SU-DHL-6 (cell line): ENCODE measurements at regions not wholly inside any gene's neighbourhood (a gene's known extent, or its start where the extent isn't known, plus 50 kb on each side); places are given as distances from the start of the nearest gene placed in this dataset.

Experiments used
- H2AFZ ChIP-seq: fragments of 200-600 bp; sonication (generic); 2 replicates; pipeline ENCODE4 v1.6.1; 2014; ENCODE audit warnings: low read depth, mild to moderate bottlenecking, moderate library complexity, mixed read lengths, antibody characterized with exemption, low read length; ENCODE audit not compliant: severe bottlenecking
- H3F3A ChIP-seq: fragments of 200-600 bp; shearing (Covaris generic); 2 replicates; pipeline ENCODE4 v1.6.0; 2016; ENCODE audit warnings: antibody characterized with exemption, mild to moderate bottlenecking; ENCODE audit not compliant: insufficient read depth
- H3K27ac ChIP-seq: fragments of 200-600 bp; sonication (generic); 2 replicates; pipeline ENCODE4 v1.5.1; 2016; ENCODE audit warnings: low read depth, mild to moderate bottlenecking, low read length, moderate library complexity, mixed read lengths
- H3K27me3 ChIP-seq: fragments of 200-600 bp; sonication (generic), shearing (Covaris generic); 2 replicates; pipeline ENCODE4 v1.6.0; 2014; ENCODE audit warnings: mild to moderate bottlenecking, low read length
- H3K36me3 ChIP-seq: fragments of 200-600 bp; sonication (generic); 2 replicates; pipeline ENCODE4 v1.6.1; 2014; ENCODE audit warnings: mild to moderate bottlenecking, low read length, mixed read lengths
- H3K4me2 ChIP-seq: fragments of 300-600, 200-600 bp; shearing (Covaris generic), sonication (generic); 2 replicates; pipeline ENCODE4 v1.6.0; 2014; ENCODE audit warnings: low read length, low read depth, mild to moderate bottlenecking; ENCODE audit not compliant: poor library complexity, severe bottlenecking
- H3K4me3 ChIP-seq: fragments of 200-600 bp; sonication (generic); 2 replicates; pipeline ENCODE4 v1.5.1; 2014; ENCODE audit warnings: antibody characterized with exemption, low read length, mild to moderate bottlenecking, mixed read lengths; ENCODE audit not compliant: insufficient read depth, poor library complexity, severe bottlenecking
- H3K79me2 ChIP-seq: fragments of 200-600 bp; sonication (generic); 2 replicates; pipeline ENCODE4 v1.6.1; 2014; ENCODE audit warnings: mild to moderate bottlenecking, low read length, moderate library complexity; ENCODE audit not compliant: insufficient read depth
- H3K9ac ChIP-seq: fragments of 200-600 bp; sonication (generic); 2 replicates; pipeline ENCODE4 v1.7.0; 2014; ENCODE audit warnings: mild to moderate bottlenecking, low read length
- H3K9me2 ChIP-seq: fragments of 200-600 bp; sonication (generic); replicated peaks from 2 replicates; pipeline ENCODE4 v1.6.1; 2014; ENCODE audit warnings: low read length; ENCODE audit not compliant: insufficient read depth
- H3K9me3 ChIP-seq: fragments of 200-600 bp; sonication (generic); 2 replicates; pipeline ENCODE4 v1.6.1; 2014; ENCODE audit warnings: low read length, mixed read lengths; ENCODE audit not compliant: insufficient read depth
- H4K20me1 ChIP-seq: fragments of 200-600 bp; sonication (generic); 2 replicates; pipeline ENCODE4 v1.6.1; 2014; ENCODE audit warnings: low read depth, mild to moderate bottlenecking, antibody characterized with exemption, low read length, moderate library complexity, mixed read lengths
- EZH2phosphoT487 ChIP-seq: fragments of 200-600 bp; sonication (generic), shearing (Covaris generic); conservative IDR thresholded peaks from 2 replicates; pipeline ENCODE4 v1.6.1; 2018; ENCODE audit warnings: mild to moderate bottlenecking, antibody characterized with exemption, low read length, moderate library complexity, mixed read lengths
- TF ChIP-seq, protein P1 (sequence below): fragments of 200-600 bp; sonication (generic); IDR thresholded peaks from one replicate; pipeline ENCODE4 v1.5.1; 2017; ENCODE audit warnings: antibody characterized with exemption, mild to moderate bottlenecking, low read length, moderate library complexity; ENCODE audit not compliant: insufficient read depth, poor library complexity, severe bottlenecking

DNA sequence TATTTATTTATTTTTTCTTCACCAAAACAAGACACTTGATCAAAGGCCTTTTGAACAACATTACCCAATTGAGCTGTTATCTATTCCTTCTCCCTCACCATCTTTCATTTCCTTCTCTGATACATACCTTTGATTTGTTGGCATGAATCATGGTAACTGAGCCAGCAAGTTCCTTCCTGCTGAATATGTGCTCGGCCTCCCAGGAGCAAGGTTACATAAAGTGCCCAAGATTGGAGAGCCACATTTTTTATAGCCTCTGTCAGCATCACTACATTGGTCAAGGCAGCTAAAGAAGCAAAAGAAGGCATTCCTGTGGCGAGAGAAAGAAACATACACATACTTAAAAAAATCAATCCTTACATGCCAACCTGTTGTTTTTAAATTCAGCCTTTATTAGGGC is 369.6 kb downstream of the CYLC2 start:
- Histone ChIP-seq H3K36me3 (no peaks in the 10 kb centered on the region), H3K4me3 (no peak overlapping the region), H3K9me2 (no peaks in the 10 kb centered on the region), H3K79me2 (no peaks in the 10 kb centered on the region), H3F3A (no peaks in the 10 kb centered on the region), H3K27ac (no peak overlapping the region), H3K4me2 (no peak overlapping the region), H3K27me3 (no peaks in the 10 kb centered on the region), H4K20me1 (no peaks in the 10 kb centered on the region), H3K9me3 (no peaks in the 10 kb centered on the region), H2AFZ (no peak overlapping the region), H3K9ac (no peak overlapping the region)
- TF ChIP-seq, protein P1, sequence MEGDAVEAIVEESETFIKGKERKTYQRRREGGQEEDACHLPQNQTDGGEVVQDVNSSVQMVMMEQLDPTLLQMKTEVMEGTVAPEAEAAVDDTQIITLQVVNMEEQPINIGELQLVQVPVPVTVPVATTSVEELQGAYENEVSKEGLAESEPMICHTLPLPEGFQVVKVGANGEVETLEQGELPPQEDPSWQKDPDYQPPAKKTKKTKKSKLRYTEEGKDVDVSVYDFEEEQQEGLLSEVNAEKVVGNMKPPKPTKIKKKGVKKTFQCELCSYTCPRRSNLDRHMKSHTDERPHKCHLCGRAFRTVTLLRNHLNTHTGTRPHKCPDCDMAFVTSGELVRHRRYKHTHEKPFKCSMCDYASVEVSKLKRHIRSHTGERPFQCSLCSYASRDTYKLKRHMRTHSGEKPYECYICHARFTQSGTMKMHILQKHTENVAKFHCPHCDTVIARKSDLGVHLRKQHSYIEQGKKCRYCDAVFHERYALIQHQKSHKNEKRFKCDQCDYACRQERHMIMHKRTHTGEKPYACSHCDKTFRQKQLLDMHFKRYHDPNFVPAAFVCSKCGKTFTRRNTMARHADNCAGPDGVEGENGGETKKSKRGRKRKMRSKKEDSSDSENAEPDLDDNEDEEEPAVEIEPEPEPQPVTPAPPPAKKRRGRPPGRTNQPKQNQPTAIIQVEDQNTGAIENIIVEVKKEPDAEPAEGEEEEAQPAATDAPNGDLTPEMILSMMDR, result no peak

DNA sequence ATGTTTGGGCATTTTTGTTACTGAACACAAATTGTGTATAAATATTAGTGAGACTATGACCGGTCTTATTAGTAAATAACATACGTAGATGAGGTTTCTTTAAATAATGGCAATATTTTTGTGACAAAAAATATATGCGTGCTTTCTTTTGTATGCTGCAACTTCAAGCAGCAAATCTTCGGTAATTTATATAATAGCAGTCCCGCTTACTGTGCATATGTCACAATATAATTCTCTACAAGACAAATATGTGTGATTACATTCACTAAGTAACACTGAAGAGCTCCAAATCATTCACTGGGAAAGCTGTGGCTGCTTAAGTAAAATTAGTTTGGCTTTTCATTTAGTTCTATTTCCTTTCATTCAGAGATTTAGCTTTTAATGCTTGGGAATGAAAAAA is 376.0 kb downstream of the CYLC2 start:
- H2AFZ ChIP-seq, result no peak overlapping the region
- no peaks in the 10 kb centered on the region for H3K27me3 ChIP-seq
- no peaks in the 10 kb centered on the region for H4K20me1 ChIP-seq
- H3K9ac ChIP-seq, result no peak overlapping the region
- no peaks in the 10 kb centered on the region for H3K9me3 ChIP-seq
- no peaks in the 10 kb centered on the region for H3F3A ChIP-seq
- no peaks in the 10 kb centered on the region for H3K9me2 ChIP-seq
- H3K4me3 ChIP-seq, result no peak overlapping the region
- TF ChIP-seq EZH2phosphoT487, result no peak
- H3K79me2 ChIP-seq, result no peaks in the 10 kb centered on the region
- H3K27ac ChIP-seq, result no peak overlapping the region
- H3K4me2 ChIP-seq, result no peak overlapping the region
- no peaks in the 10 kb centered on the region for H3K36me3 ChIP-seq

DNA sequence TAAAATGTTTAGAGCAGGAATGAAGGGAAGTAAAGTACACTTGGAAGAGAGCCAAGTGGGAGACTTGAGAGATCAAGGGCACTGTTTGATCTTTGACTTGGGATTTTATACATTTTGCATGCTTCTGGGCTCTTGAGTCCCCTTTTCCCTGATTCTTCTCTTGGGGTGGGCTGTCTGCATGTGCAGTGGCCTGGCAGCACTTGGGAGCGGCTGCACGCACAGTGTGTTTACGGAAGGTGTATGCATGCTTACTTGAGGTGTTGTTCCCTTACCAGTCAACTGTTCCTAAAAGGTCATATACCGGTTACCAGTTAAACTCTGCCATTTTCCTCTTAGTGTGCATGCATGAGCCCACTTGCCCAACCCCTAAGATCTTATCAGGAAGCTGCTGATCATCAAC is 377.7 kb downstream of the CYLC2 start:
- no peak overlapping the region for H3K9ac ChIP-seq
- no peaks in the 10 kb centered on the region for H3F3A ChIP-seq
- TF ChIP-seq, protein P1, result no peak
- TF ChIP-seq EZH2phosphoT487, result no peak
- H3K9me3 ChIP-seq, result no peaks in the 10 kb centered on the region
- no peaks in the 10 kb centered on the region for H4K20me1 ChIP-seq
- no peaks in the 10 kb centered on the region for H3K27me3 ChIP-seq
- no peak overlapping the region for H2AFZ ChIP-seq
- no peak overlapping the region for H3K4me3 ChIP-seq
- no peaks in the 10 kb centered on the region for H3K79me2 ChIP-seq
- H3K27ac ChIP-seq, result no peak overlapping the region
- no peaks in the 10 kb centered on the region for H3K9me2 ChIP-seq
- H3K36me3 ChIP-seq, result no peaks in the 10 kb centered on the region
- no peak overlapping the region for H3K4me2 ChIP-seq

DNA sequence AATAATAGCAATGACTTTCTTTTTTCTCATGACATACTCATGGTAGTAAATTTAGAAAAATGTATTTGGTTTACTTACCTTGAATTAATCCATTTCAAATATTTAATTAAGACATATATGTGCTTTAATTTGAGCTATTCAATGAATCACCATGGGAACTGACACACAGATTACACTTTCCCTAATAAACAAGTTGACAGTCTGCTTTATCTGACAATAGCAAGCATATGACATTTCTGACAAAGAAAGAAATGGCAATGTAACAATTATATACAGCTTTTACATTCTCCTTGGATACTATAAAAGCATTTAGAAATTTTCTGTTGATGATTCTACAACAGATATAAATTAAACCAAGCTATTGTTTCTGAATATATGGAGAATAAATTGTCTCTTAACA is 382.5 kb downstream of the CYLC2 start:
- H3K79me2 ChIP-seq, result no peaks in the 10 kb centered on the region
- TF ChIP-seq, protein P1, result no peak
- TF ChIP-seq EZH2phosphoT487, result no peak
- H3K9me3 ChIP-seq, result no peaks in the 10 kb centered on the region
- H3F3A ChIP-seq, result no peaks in the 10 kb centered on the region
- no peak overlapping the region for H3K9ac ChIP-seq
- no peaks in the 10 kb centered on the region for H3K36me3 ChIP-seq
- H3K4me2 ChIP-seq, result no peak overlapping the region
- H3K27ac ChIP-seq, result no peak overlapping the region
- H3K9me2 ChIP-seq, result no peaks in the 10 kb centered on the region
- no peaks in the 10 kb centered on the region for H3K27me3 ChIP-seq
- H4K20me1 ChIP-seq, result no peaks in the 10 kb centered on the region
- H3K4me3 ChIP-seq, result no peak overlapping the region
- H2AFZ ChIP-seq, result no peak overlapping the region
